AG10803 (cell line): ENCODE measurements at regions not wholly inside any gene's neighbourhood (a gene's known extent, or its start where the extent isn't known, plus 50 kb on each side); places are given as distances from the start of the nearest gene placed in this dataset.

Source experiments
- DNase-seq: peaks from one replicate; pipeline ENCODE4 v3.0.0; 2010; ENCODE audit warnings: low read depth
- H3K4me3 ChIP-seq: 2 replicates; pipeline ENCODE4 v1.5.1; 2011; ENCODE audit warnings: mild to moderate bottlenecking, low read length, control low read depth
- TF ChIP-seq, protein P1 (sequence below): conservative IDR thresholded peaks from 2 replicates; pipeline ENCODE4 v1.5.1; 2011; ENCODE audit warnings: mild to moderate bottlenecking, low read length, control low read depth, inconsistent platforms

GRCh38 chr14:42391146-42391834, 784.6 kb downstream of the LRFN5 start:
- no peak overlapping the region for H3K4me3 ChIP-seq
- DNase-seq: no peak
- TF ChIP-seq, protein P1, sequence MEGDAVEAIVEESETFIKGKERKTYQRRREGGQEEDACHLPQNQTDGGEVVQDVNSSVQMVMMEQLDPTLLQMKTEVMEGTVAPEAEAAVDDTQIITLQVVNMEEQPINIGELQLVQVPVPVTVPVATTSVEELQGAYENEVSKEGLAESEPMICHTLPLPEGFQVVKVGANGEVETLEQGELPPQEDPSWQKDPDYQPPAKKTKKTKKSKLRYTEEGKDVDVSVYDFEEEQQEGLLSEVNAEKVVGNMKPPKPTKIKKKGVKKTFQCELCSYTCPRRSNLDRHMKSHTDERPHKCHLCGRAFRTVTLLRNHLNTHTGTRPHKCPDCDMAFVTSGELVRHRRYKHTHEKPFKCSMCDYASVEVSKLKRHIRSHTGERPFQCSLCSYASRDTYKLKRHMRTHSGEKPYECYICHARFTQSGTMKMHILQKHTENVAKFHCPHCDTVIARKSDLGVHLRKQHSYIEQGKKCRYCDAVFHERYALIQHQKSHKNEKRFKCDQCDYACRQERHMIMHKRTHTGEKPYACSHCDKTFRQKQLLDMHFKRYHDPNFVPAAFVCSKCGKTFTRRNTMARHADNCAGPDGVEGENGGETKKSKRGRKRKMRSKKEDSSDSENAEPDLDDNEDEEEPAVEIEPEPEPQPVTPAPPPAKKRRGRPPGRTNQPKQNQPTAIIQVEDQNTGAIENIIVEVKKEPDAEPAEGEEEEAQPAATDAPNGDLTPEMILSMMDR: no peak

GRCh38 chr14:42378880-42379279, 772.2 kb downstream of the LRFN5 start:
- no peak for DNase-seq
- TF ChIP-seq, protein P1: no peak
- no peak overlapping the region for H3K4me3 ChIP-seq

- TF ChIP-seq, protein P1: no peak
- DNase-seq: no peak
- no peak overlapping the region for H3K4me3 ChIP-seq
Measured at GRCh38 chr14:42378274-42378673, 771.6 kb downstream of the LRFN5 start.

GRCh38 chr14:42374332-42374731, 767.7 kb downstream of the LRFN5 start:
- TF ChIP-seq, protein P1: no peak
- no peak for DNase-seq
- H3K4me3 ChIP-seq: no peak overlapping the region

DNA sequence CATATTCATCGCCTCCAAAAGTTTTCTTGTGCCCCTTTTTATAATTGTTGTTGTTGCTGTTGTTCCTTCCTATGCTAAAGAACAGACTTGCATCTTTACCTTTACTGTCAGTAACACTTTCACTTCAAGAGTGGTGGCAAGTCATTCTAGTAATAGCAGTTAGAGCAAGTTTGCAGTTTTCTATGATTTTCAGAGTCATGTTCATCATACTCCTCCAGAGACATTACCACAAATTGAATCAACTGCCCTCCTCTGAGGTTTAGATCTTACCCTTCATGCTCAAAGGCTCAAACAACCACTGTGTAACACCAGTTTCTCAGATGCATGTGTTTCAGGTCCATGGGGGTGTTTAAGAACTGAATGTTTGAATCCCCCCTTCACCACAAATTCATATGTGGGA, 763.4 kb downstream of the LRFN5 start:
- no peak for DNase-seq
- no peak overlapping the region for H3K4me3 ChIP-seq
- TF ChIP-seq, protein P1: no peak

DNA sequence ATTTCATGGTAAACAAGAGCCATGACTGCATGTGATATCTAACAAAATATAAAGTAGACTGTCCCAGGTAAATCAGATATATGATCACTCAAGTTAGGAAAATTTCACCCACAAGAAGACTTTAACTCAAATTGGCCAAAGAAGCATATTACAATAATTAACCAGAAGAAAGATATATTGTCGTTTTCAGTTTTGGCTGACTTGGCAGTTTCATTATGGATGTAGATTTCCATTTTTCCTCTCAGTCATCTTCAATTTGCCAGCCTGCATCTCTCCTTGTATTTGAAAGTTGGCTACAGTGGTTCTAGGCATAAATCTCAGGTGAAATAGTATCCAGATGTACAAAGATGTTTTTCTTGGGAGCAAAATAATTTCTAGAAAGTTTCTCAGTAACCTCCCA, 761.6 kb downstream of the LRFN5 start:
- H3K4me3 ChIP-seq: no peak overlapping the region
- DNase-seq: no peak
- TF ChIP-seq, protein P1: no peak

- no peak for DNase-seq
- TF ChIP-seq, protein P1: no peak
- no peak overlapping the region for H3K4me3 ChIP-seq
Measured at GRCh38 chr14:42353315-42353714, 746.6 kb downstream of the LRFN5 start.
